Activated B cell treated with CpG ODN at 0.5 μM for 24 hours (primary cell): ENCODE measurements at regions not wholly inside any gene's neighbourhood (a gene's known extent, or its start where the extent isn't known, plus 50 kb on each side); places are given as distances from the start of the nearest gene placed in this dataset.

Experiments
- ATAC-seq: fragments of 200-7000 bp; cut with Tn5 transposase; one replicate; pipeline ENCODE4 v1.10.0; 2021; ENCODE audit warnings: low read depth, mild to moderate bottlenecking, moderate library complexity
- CTCF ChIA-PET: fragments of 350-600 bp; sonication (Branson Sonifier 250); formaldehyde crosslinking; loops from one replicate; lab custom pipeline; 2021; ENCODE audit warnings: antibody characterized with exemption; lab: Charles Lee
- POLR2A ChIA-PET: fragments of 350-600 bp; sonication (Branson Sonifier 250); formaldehyde crosslinking; loops from one replicate; lab custom pipeline; 2021; ENCODE audit warnings: antibody characterized with exemption; lab: Charles Lee
- DNase-seq: peaks from one replicate; pipeline ENCODE4 v3.0.0; 2022
- H3K27ac Mint-ChIP-seq: one replicate; pipeline ENCODE4 v1.8.0; 2020; ENCODE audit warnings: mixed read lengths
- H3K27me3 Mint-ChIP-seq: one replicate; pipeline ENCODE4 v1.8.0; 2021; ENCODE audit warnings: mixed read lengths
- H3K36me3 Mint-ChIP-seq: one replicate; pipeline ENCODE4 v1.8.0; 2021; ENCODE audit warnings: low read depth, mixed read lengths
- H3K4me1 Mint-ChIP-seq: one replicate; pipeline ENCODE4 v1.8.0; 2021; ENCODE audit warnings: mixed read lengths
- H3K4me3 Mint-ChIP-seq: one replicate; pipeline ENCODE4 v1.8.0; 2020; ENCODE audit warnings: mild to moderate bottlenecking, mixed read lengths
- H3K9me3 Mint-ChIP-seq: one replicate; pipeline ENCODE4 v1.8.0; 2020; ENCODE audit warnings: mixed read lengths
- intact Hi-C: fragments of 100-400 bp; cut with micrococcal nuclease; formaldehyde crosslinking; loops from one replicate; pipeline ENCODE4 v1.15.1; 2024
- TF ChIP-seq, protein P1 (sequence below): fragments of 200-600 bp; IDR thresholded peaks from one replicate; pipeline ENCODE4 v1.8.0; 2022; ENCODE audit warnings: antibody characterized with exemption, mild to moderate bottlenecking

DNA sequence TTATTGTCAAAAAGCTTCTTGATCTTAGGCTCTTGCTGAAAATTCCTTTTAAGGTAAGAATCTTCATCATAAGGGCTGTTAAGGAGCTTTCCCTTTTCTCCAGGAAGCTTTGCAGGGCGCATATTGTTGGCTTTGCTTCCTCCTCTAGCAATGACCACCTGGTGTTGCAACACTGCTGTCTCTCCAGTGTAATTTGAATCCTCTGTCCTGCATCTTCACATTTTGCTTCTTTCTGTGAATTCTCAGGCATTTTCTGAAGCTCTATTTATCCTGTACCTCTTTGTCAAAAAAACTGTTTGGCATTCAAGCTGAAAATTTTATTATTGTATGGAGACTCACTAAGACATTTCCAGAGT, 533.1 kb upstream of the CHAC2 start:
- ChIA-PET CTCF (no interaction called here), POLR2A (no interaction called here)
- DNase-seq (no peak), ATAC-seq (no peak)
- Mint-ChIP-seq H3K27ac (no peak overlapping the region), H3K27me3 (no peaks in the 10 kb centered on the region), H3K4me1 (no peaks in the 10 kb centered on the region), H3K4me3 (no peak overlapping the region), H3K36me3 (no peaks in the 10 kb centered on the region), H3K9me3 (no peaks in the 10 kb centered on the region)
- intact Hi-C loops: no loop called here
- TF ChIP-seq, protein P1, sequence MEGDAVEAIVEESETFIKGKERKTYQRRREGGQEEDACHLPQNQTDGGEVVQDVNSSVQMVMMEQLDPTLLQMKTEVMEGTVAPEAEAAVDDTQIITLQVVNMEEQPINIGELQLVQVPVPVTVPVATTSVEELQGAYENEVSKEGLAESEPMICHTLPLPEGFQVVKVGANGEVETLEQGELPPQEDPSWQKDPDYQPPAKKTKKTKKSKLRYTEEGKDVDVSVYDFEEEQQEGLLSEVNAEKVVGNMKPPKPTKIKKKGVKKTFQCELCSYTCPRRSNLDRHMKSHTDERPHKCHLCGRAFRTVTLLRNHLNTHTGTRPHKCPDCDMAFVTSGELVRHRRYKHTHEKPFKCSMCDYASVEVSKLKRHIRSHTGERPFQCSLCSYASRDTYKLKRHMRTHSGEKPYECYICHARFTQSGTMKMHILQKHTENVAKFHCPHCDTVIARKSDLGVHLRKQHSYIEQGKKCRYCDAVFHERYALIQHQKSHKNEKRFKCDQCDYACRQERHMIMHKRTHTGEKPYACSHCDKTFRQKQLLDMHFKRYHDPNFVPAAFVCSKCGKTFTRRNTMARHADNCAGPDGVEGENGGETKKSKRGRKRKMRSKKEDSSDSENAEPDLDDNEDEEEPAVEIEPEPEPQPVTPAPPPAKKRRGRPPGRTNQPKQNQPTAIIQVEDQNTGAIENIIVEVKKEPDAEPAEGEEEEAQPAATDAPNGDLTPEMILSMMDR: no peak

DNA sequence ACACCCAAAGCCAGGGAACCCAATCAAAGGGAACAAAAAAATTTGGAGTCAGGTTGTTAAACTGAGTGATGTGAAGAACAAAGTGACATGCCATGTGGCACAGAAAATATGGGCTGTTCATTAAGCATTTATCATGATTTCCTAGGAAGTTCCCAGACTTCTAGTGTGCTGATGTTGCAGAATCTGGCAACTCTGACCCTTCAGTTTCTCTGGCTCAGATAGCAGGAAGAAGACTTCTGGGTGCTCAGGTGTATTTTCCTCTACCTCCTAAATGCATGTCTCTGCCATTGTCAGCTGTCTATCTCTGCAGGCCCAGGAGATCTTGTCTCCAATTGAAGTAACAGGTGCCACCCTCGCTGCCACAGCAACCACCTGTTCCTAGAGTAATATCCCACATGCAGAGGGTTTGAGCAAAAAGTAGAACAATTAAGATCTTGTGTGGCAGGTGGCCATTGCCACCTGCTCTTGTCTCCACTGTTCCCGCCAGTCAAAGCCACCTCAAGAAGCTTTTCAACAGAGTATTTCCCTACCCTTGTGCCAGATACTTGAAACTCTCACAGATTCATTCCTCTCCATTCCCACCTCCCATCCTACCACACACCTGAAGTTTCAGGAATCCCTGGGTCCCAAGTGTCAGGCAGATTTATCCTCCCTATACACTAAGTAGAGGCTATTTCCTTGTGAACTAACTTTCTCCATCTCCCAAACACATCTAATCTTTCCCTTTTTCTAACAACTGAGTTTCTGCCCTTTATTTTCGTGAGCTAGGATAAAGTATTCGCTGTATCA, 533.7 kb upstream of the CHAC2 start:
- CTCF ChIA-PET: no interaction called here
- TF ChIP-seq, protein P1: no peak
- intact Hi-C loops: no loop called here
- Mint-ChIP-seq H3K27me3 (no peaks in the 10 kb centered on the region), H3K36me3 (no peaks in the 10 kb centered on the region), H3K9me3 (no peaks in the 10 kb centered on the region), H3K27ac (no peak overlapping the region), H3K4me3 (no peak overlapping the region), H3K4me1 (no peaks in the 10 kb centered on the region)
- ATAC-seq (no peak), DNase-seq (no peak)
- POLR2A ChIA-PET: no interaction called here

- Mint-ChIP-seq H3K4me1 (no peaks in the 10 kb centered on the region), H3K4me3 (no peak overlapping the region), H3K36me3 (no peaks in the 10 kb centered on the region), H3K27ac (no peak overlapping the region), H3K9me3 (no peaks in the 10 kb centered on the region), H3K27me3 (no peaks in the 10 kb centered on the region)
- DNase-seq: no peak
- intact Hi-C loops: no loop called here
- ChIA-PET POLR2A (no interaction called here), CTCF (no interaction called here)
- no peak for ATAC-seq
- TF ChIP-seq, protein P1: no peak
Observed at GRCh38 chr2:53231908-53232307, 535.7 kb upstream of the CHAC2 start.

DNA sequence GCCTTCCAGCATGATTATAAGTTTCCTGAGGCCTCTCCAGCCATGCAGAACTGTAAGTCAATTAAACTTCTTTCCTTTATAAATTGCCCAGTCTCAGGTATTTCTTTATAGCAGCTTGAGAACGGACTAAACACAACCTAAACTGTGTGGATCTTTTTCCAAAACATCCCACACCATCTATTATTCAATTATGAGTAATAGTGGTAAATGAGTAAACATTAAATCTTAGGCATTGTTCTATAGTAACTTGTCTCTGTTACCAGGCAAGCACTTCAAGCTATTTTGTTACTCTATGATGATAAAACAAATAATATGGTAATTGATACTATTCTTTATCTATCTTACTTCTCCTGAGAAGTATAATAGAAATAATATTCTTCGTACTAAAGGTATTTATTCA, 536.9 kb upstream of the CHAC2 start:
- H3K4me3 Mint-ChIP-seq: no peak overlapping the region
- no peaks in the 10 kb centered on the region for H3K36me3 Mint-ChIP-seq
- H3K27me3 Mint-ChIP-seq: no peaks in the 10 kb centered on the region
- ATAC-seq: no peak
- POLR2A ChIA-PET: no interaction called here
- H3K27ac Mint-ChIP-seq: no peak overlapping the region
- intact Hi-C loops: no loop called here
- H3K9me3 Mint-ChIP-seq: no peaks in the 10 kb centered on the region
- H3K4me1 Mint-ChIP-seq: no peaks in the 10 kb centered on the region
- CTCF ChIA-PET: no interaction called here
- TF ChIP-seq, protein P1: no peak
- DNase-seq: no peak

- DNase-seq (no peak), ATAC-seq (no peak)
- H3K27me3 Mint-ChIP-seq: no peaks in the 10 kb centered on the region
- no peaks in the 10 kb centered on the region for H3K9me3 Mint-ChIP-seq
- no peaks in the 10 kb centered on the region for H3K4me1 Mint-ChIP-seq
- no peak overlapping the region for H3K27ac Mint-ChIP-seq
- TF ChIP-seq, protein P1: no peak
- ChIA-PET CTCF (no interaction called here), POLR2A (no interaction called here)
- no peak overlapping the region for H3K4me3 Mint-ChIP-seq
- H3K36me3 Mint-ChIP-seq: no peaks in the 10 kb centered on the region
- intact Hi-C loops: no loop called here
Observed at GRCh38 chr2:53227535-53227934, 540.1 kb upstream of the CHAC2 start.
